Hepatocyte (in vitro differentiated cells): ENCODE measurements at regions not wholly inside any gene's neighbourhood (a gene's known extent, or its start where the extent isn't known, plus 50 kb on each side); places are given as distances from the start of the nearest gene placed in this dataset.

ENCODE experiments used
- DNase-seq: peaks from one replicate; pipeline ENCODE4 v3.0.0-alpha.2; 2016; ENCODE audit warnings: low spot score
- H2AFZ ChIP-seq: fragments of 200-600 bp; sonication (generic); 2 replicates; pipeline ENCODE4 v1.6.0; 2016; ENCODE audit warnings: antibody characterized with exemption, mild to moderate bottlenecking
- H3K27ac ChIP-seq: fragments of 200-600 bp; sonication (generic); 2 replicates; pipeline ENCODE4 v1.5.1; 2016; ENCODE audit warnings: mild to moderate bottlenecking
- H3K27me3 ChIP-seq: fragments of 200-600 bp; sonication (generic); 2 replicates; pipeline ENCODE4 v1.6.1; 2016
- H3K36me3 ChIP-seq: fragments of 200-600 bp; sonication (generic); replicated peaks from 2 replicates; pipeline ENCODE4 v1.5.1; 2016; ENCODE audit warnings: low read depth; ENCODE audit not compliant: insufficient read depth
- H3K4me1 ChIP-seq: fragments of 200-600 bp; sonication (generic); 2 replicates; pipeline ENCODE4 v1.5.1; 2016; ENCODE audit warnings: mild to moderate bottlenecking, moderate library complexity; ENCODE audit not compliant: insufficient read depth
- H3K4me2 ChIP-seq: fragments of 200-600 bp; sonication (generic); 2 replicates; pipeline ENCODE4 v1.6.0; 2016
- H3K4me3 ChIP-seq: fragments of 200-600 bp; sonication (generic); 2 replicates; pipeline ENCODE4 v1.5.1; 2016; ENCODE audit warnings: mild to moderate bottlenecking
- H3K79me2 ChIP-seq: fragments of 200-600 bp; sonication (generic); 2 replicates; pipeline ENCODE4 v1.6.0; 2017; ENCODE audit warnings: mild to moderate bottlenecking
- H3K9me2 ChIP-seq: fragments of 200-600 bp; sonication (generic); replicated peaks from 2 replicates; pipeline ENCODE4 v1.6.0; 2017; ENCODE audit warnings: mild to moderate bottlenecking; ENCODE audit not compliant: insufficient read depth
- H3K9me3 ChIP-seq: fragments of 200-600 bp; sonication (generic); 2 replicates; pipeline ENCODE4 v1.5.1; 2016; ENCODE audit warnings: low read depth, mild to moderate bottlenecking
- H4K20me1 ChIP-seq: fragments of 200-600 bp; sonication (generic); 2 replicates; pipeline ENCODE4 v1.6.0; 2016; ENCODE audit warnings: mild to moderate bottlenecking; ENCODE audit not compliant: insufficient read depth, poor library complexity, severe bottlenecking
- CTCF ChIP-seq: fragments of 200-600 bp; sonication (generic); IDR thresholded peaks from 2 replicates; pipeline ENCODE4 v1.5.1; 2016; ENCODE audit warnings: antibody characterized with exemption, mild to moderate bottlenecking; ENCODE audit not compliant: poor library complexity
- EZH2 ChIP-seq: fragments of 200-600 bp; sonication (generic); IDR thresholded peaks from 2 replicates; pipeline ENCODE4 v1.6.1; 2016; ENCODE audit warnings: antibody characterized with exemption, mild to moderate bottlenecking, borderline replicate concordance
- EZH2phosphoT487 ChIP-seq: fragments of 200-600 bp; sonication (generic); IDR thresholded peaks from one replicate; pipeline ENCODE4 v1.6.1; 2018; ENCODE audit warnings: antibody characterized with exemption, mild to moderate bottlenecking, low read depth, moderate library complexity; ENCODE audit not compliant: unreplicated experiment, severe bottlenecking
- WGBS: methylation state at CpG from one replicate; pipeline ENCODE4 v1.1.6; 2016; ENCODE audit warnings: low lambda C conversion rate; ENCODE audit errors: missing lambda C conversion rate; 5-methylcytosine and 5-hydroxymethylcytosine counted together

GRCh38 chr1:80225510-80225909 is 1219.0 kb upstream of the ADGRL4 start:
- Histone ChIP-seq H2AFZ (peak overlapping the region; percentile 8), H3K36me3 (no peaks in the 10 kb centered on the region), H4K20me1 (no peaks in the 10 kb centered on the region), H3K9me3 (no peaks in the 10 kb centered on the region), H3K4me2 (no peak overlapping the region), H3K79me2 (no peaks in the 10 kb centered on the region), H3K4me3 (no peak overlapping the region), H3K27ac (no peak overlapping the region), H3K9me2 (no peaks in the 10 kb centered on the region), H3K27me3 (no peaks in the 10 kb centered on the region), H3K4me1 (no peaks in the 10 kb centered on the region)
- 37% methylated on average over 2 of the region's 2 CpGs for WGBS
- no peak for TF ChIP-seq EZH2
- TF ChIP-seq EZH2phosphoT487: no peak
- TF ChIP-seq CTCF: no peak
- no peak for DNase-seq

DNA sequence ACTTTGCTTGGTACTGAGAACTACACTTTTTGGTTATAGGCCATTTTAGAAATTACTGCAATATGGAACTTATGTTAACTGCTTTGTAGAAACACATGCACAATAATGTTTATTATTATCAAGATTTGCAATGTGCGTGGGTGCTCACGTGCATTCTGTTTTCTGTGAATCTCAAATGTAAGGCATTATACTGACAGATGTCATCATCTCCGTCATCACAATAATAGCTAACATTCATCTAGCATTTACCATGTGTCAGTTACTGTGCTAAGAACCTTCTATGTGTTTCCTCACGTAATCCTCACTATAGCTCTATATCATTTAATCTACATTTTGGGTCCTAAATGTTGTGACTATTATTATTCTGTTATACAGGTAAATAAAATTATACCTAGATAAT is 1214.8 kb upstream of the ADGRL4 start:
- Histone ChIP-seq H4K20me1 (no peaks in the 10 kb centered on the region), H3K27me3 (no peaks in the 10 kb centered on the region), H3K9me3 (no peaks in the 10 kb centered on the region), H2AFZ (no peak overlapping the region), H3K4me3 (no peak overlapping the region), H3K36me3 (no peaks in the 10 kb centered on the region), H3K4me2 (no peak overlapping the region), H3K9me2 (no peaks in the 10 kb centered on the region), H3K4me1 (no peaks in the 10 kb centered on the region), H3K79me2 (no peaks in the 10 kb centered on the region), H3K27ac (no peak overlapping the region)
- DNase-seq: no peak
- TF ChIP-seq CTCF (no peak), EZH2phosphoT487 (no peak), EZH2 (no peak)
- WGBS: 96% methylated on average over 4 of the region's 4 CpGs

DNA sequence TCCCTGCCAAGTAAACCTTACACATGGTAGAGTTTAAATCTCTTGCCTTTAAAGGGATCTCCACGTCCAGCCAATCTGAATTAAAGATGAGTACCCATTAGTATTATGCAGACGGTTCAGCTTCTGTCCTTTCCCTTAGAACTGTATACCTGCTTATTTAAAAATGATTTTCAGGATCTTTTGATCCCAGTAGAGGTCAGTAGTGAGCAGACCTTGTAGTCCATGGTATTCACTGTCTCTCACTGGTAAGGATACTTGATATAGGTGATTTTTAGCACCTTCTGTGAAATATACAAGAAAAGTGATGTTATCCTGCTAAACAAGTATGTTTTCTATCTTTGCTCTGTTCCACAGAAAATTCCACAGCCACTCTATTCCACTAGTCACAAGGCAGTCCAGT is 1211.6 kb upstream of the ADGRL4 start:
- Histone ChIP-seq H4K20me1 (no peaks in the 10 kb centered on the region), H3K9me2 (no peaks in the 10 kb centered on the region), H3K36me3 (no peaks in the 10 kb centered on the region), H3K9me3 (no peaks in the 10 kb centered on the region), H2AFZ (no peak overlapping the region), H3K27ac (peak overlapping the region; percentile 5), H3K4me1 (no peaks in the 10 kb centered on the region), H3K4me2 (no peak overlapping the region), H3K27me3 (no peaks in the 10 kb centered on the region), H3K79me2 (no peaks in the 10 kb centered on the region), H3K4me3 (no peak overlapping the region)
- DNase-seq: peak; percentile 69
- peak; percentile 62 for TF ChIP-seq CTCF
- no peak for TF ChIP-seq EZH2
- WGBS: 55% methylated on average over 2 of the region's 2 CpGs

DNA sequence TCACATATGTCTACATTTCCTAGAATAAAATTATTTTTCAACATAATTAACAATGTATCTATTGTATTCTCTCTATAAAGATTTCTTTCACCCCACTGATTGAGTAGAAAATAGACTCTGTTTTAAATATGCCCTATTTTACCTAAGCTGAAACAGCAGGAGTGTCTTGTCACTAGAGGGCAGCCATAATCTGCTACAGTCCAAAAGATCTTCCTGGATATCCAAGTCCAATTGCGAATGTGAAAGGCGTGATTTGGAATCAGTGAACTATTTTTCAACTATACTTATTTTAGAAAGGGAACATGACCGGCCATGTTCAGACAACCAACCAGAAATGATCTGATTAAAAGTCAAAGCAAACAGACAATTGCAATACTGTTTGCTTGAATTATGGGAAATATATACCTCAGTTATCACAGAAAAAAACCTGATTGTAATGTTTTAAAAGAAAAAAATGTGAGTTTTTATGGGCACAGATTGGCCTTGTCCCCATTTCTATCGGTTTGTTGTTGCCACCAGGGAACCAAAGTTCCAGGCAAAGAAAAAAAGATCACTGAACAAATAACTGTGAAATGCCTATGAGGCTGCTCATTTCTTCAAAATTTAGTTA is 1211.0 kb upstream of the ADGRL4 start:
- H3K27ac ChIP-seq: peak overlapping the region; percentile 5
- 23% methylated on average over 4 of the region's 4 CpGs for WGBS
- TF ChIP-seq EZH2 (no peak), CTCF (peak; percentile 84), EZH2phosphoT487 (no peak)
- H3K36me3 ChIP-seq: no peaks in the 10 kb centered on the region
- H3K4me1 ChIP-seq: no peaks in the 10 kb centered on the region
- H3K27me3 ChIP-seq: no peaks in the 10 kb centered on the region
- H3K4me3 ChIP-seq: no peak overlapping the region
- H3K4me2 ChIP-seq: peak overlapping the region; percentile 44
- no peaks in the 10 kb centered on the region for H3K9me3 ChIP-seq
- H2AFZ ChIP-seq: peak overlapping the region; percentile 1
- H4K20me1 ChIP-seq: no peaks in the 10 kb centered on the region
- no peaks in the 10 kb centered on the region for H3K9me2 ChIP-seq
- peak; percentile 78 for DNase-seq
- no peaks in the 10 kb centered on the region for H3K79me2 ChIP-seq
